ENCODE measurements at regions not wholly inside any gene's neighbourhood (a gene's known extent, or its start where the extent isn't known, plus 50 kb on each side); places are given as distances from the start of the nearest gene placed in this dataset.

GRCh38 chr2:134169788-134170187 is 84.1 kb upstream of the MGAT5 start:
- TF ChIP-seq POLR2A (IDR thresholded peaks at IDR 0.05; ENCODE audit: low read depth, low read length): no peak
- TF ChIP-seq SMC3 (IDR thresholded peaks at IDR 0.05; ENCODE audit: low read depth, low read length): no peak
- TF ChIP-seq CTCF (conservative IDR thresholded peaks at IDR 0.05; ENCODE audit: low read depth, low read length): no peak
- no peak for TF ChIP-seq USF2 (IDR thresholded peaks at IDR 0.05; ENCODE audit: low read depth, low read length)
- TF ChIP-seq MAZ (IDR thresholded peaks at IDR 0.05; ENCODE audit: borderline replicate concordance, low read depth, low read length): no peak
- no peak for TF ChIP-seq ELK1 (IDR thresholded peaks at IDR 0.05; ENCODE audit: borderline replicate concordance, low read depth, low read length)
- no peak for TF ChIP-seq MXI1 (IDR thresholded peaks at IDR 0.05; ENCODE audit: borderline replicate concordance, low read depth, low read length)
- TF ChIP-seq RAD21 (IDR thresholded peaks at IDR 0.05; ENCODE audit: low read length): no peak
- no peak for TF ChIP-seq MAFK (IDR thresholded peaks at IDR 0.05; ENCODE audit: low read depth, low read length)
- TF ChIP-seq BHLHE40 (IDR thresholded peaks at IDR 0.05; ENCODE audit: low read depth, low read length): no peak
